Activated B cell treated with CpG ODN at 0.5 μM for 24 hours (primary cell): ENCODE measurements at regions not wholly inside any gene's neighbourhood (a gene's known extent, or its start where the extent isn't known, plus 50 kb on each side); places are given as distances from the start of the nearest gene placed in this dataset.

ENCODE experiments used
- ATAC-seq: fragments of 200-7000 bp; cut with Tn5 transposase; one replicate; pipeline ENCODE4 v1.10.0; 2021; ENCODE audit warnings: low read depth, mild to moderate bottlenecking, moderate library complexity
- CTCF ChIA-PET: fragments of 350-600 bp; sonication (Branson Sonifier 250); formaldehyde crosslinking; loops from one replicate; lab custom pipeline; 2021; ENCODE audit warnings: antibody characterized with exemption; lab: Charles Lee
- POLR2A ChIA-PET: fragments of 350-600 bp; sonication (Branson Sonifier 250); formaldehyde crosslinking; loops from one replicate; lab custom pipeline; 2021; ENCODE audit warnings: antibody characterized with exemption; lab: Charles Lee
- DNase-seq: peaks from one replicate; pipeline ENCODE4 v3.0.0; 2022
- H3K27ac Mint-ChIP-seq: one replicate; pipeline ENCODE4 v1.8.0; 2020; ENCODE audit warnings: mixed read lengths
- H3K27me3 Mint-ChIP-seq: one replicate; pipeline ENCODE4 v1.8.0; 2021; ENCODE audit warnings: mixed read lengths
- H3K36me3 Mint-ChIP-seq: one replicate; pipeline ENCODE4 v1.8.0; 2021; ENCODE audit warnings: low read depth, mixed read lengths
- H3K4me1 Mint-ChIP-seq: one replicate; pipeline ENCODE4 v1.8.0; 2021; ENCODE audit warnings: mixed read lengths
- H3K4me3 Mint-ChIP-seq: one replicate; pipeline ENCODE4 v1.8.0; 2020; ENCODE audit warnings: mild to moderate bottlenecking, mixed read lengths
- H3K9me3 Mint-ChIP-seq: one replicate; pipeline ENCODE4 v1.8.0; 2020; ENCODE audit warnings: mixed read lengths
- intact Hi-C: fragments of 100-400 bp; cut with micrococcal nuclease; formaldehyde crosslinking; loops from one replicate; pipeline ENCODE4 v1.15.1; 2024
- TF ChIP-seq, protein P1 (sequence below): fragments of 200-600 bp; IDR thresholded peaks from one replicate; pipeline ENCODE4 v1.8.0; 2022; ENCODE audit warnings: antibody characterized with exemption, mild to moderate bottlenecking

DNA sequence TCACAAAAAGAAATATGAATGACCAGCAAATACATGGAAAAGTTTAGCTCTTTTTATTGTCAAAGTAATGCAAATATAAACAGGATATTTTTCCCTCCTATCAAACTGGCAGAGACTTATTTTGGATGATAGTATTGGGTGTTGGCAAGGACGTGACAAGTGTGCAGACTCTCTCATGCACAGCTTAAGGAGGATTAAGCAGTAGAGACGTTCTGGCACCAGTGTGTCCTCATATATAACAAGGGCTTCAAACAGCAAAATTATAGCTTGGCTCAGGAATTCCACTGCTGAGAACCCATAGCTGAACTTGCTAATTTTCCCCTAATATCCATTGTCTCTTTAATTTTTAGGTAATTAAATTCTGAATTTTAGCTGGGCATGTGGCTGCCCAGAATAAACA, 114.4 kb downstream of the FAM124B start:
- TF ChIP-seq, protein P1, sequence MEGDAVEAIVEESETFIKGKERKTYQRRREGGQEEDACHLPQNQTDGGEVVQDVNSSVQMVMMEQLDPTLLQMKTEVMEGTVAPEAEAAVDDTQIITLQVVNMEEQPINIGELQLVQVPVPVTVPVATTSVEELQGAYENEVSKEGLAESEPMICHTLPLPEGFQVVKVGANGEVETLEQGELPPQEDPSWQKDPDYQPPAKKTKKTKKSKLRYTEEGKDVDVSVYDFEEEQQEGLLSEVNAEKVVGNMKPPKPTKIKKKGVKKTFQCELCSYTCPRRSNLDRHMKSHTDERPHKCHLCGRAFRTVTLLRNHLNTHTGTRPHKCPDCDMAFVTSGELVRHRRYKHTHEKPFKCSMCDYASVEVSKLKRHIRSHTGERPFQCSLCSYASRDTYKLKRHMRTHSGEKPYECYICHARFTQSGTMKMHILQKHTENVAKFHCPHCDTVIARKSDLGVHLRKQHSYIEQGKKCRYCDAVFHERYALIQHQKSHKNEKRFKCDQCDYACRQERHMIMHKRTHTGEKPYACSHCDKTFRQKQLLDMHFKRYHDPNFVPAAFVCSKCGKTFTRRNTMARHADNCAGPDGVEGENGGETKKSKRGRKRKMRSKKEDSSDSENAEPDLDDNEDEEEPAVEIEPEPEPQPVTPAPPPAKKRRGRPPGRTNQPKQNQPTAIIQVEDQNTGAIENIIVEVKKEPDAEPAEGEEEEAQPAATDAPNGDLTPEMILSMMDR, result no peak
- Mint-ChIP-seq H3K4me3 (no peak overlapping the region), H3K9me3 (no peaks in the 10 kb centered on the region), H3K36me3 (no peaks in the 10 kb centered on the region), H3K27ac (no peak overlapping the region), H3K4me1 (no peaks in the 10 kb centered on the region), H3K27me3 (peaks cover 22% of the 10 kb centered on the region)
- ATAC-seq, result no peak
- intact Hi-C loops, result no loop called here
- CTCF ChIA-PET, result interaction anchor here (0.9 to 6.9 kb wide), 3 partner anchors 295 to 827 kb away, joined by 3 to 210 read pairs (median 134); no protein-coding TSS in a partner anchor
- POLR2A ChIA-PET, result no interaction called here
- no peak for DNase-seq

DNA sequence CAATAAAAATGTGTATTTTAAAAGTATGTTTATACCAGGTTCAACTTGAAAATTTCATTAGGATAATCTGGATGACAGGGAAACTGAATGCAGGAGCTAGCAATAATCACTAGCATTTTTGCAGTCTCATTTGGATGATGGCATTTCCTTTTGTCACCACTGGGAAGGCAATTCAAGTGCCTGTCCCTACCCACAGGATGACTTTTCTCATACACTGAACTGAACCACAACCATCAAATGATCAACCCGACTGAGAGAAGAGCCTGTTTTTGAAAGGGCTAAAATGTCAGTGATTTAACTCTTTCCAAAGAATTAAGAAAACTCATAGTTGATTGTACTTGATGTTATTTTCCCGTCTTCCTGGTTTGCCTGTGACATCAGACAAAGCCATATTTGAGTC, 115.0 kb downstream of the FAM124B start:
- intact Hi-C loops, result no loop called here
- Mint-ChIP-seq H3K36me3 (no peaks in the 10 kb centered on the region), H3K4me3 (no peak overlapping the region), H3K27me3 (peaks cover 28% of the 10 kb centered on the region), H3K4me1 (no peaks in the 10 kb centered on the region), H3K9me3 (no peaks in the 10 kb centered on the region), H3K27ac (no peak overlapping the region)
- DNase-seq (no peak), ATAC-seq (no peak)
- POLR2A ChIA-PET, result no interaction called here
- TF ChIP-seq, protein P1, result no peak
- CTCF ChIA-PET, result interaction anchor here (0.6 to 6.9 kb wide), 4 partner anchors 68 to 1315 kb away, joined by 5 to 210 read pairs (median 70); no protein-coding TSS in a partner anchor

- Mint-ChIP-seq H3K27ac (no peak overlapping the region), H3K9me3 (no peaks in the 10 kb centered on the region), H3K27me3 (peaks cover 23% of the 10 kb centered on the region), H3K36me3 (no peaks in the 10 kb centered on the region), H3K4me1 (no peaks in the 10 kb centered on the region), H3K4me3 (no peak overlapping the region)
- CTCF ChIA-PET, result interaction anchor here (0.7 to 6.9 kb wide), 16 partner anchors 11 to 1312 kb away, joined by 3 to 210 read pairs (median 6); no protein-coding TSS in a partner anchor
- POLR2A ChIA-PET, result interaction anchor here (1.1 kb wide), 1 partner anchor 291 kb away, joined by 4 read pairs; no protein-coding TSS in a partner anchor
- intact Hi-C loops, result loop anchor here (1.0 to 2.0 kb wide), 7 partner anchors 291 to 1313 kb away; no protein-coding TSS in a partner anchor
- no peak for DNase-seq
- TF ChIP-seq, protein P1, result peak; percentile 58
- ATAC-seq, result no peak
These were observed 117.6 kb downstream of the FAM124B start for GRCh38 chr2:224284134-224284946.

GRCh38 chr2:224283466-224283965, 118.4 kb downstream of the FAM124B start:
- DNase-seq (no peak), ATAC-seq (no peak)
- intact Hi-C loops, result no loop called here
- ChIA-PET CTCF (interaction anchor here (1.0 to 6.9 kb wide), 14 partner anchors 9 to 1312 kb away, joined by 3 to 210 read pairs (median 6); no protein-coding TSS in a partner anchor), POLR2A (no interaction called here)
- no peak overlapping the region for H3K27ac Mint-ChIP-seq
- no peaks in the 10 kb centered on the region for H3K36me3 Mint-ChIP-seq
- H3K4me1 Mint-ChIP-seq, result no peaks in the 10 kb centered on the region
- no peak overlapping the region for H3K4me3 Mint-ChIP-seq
- H3K27me3 Mint-ChIP-seq, result peaks cover 19% of the 10 kb centered on the region
- H3K9me3 Mint-ChIP-seq, result no peaks in the 10 kb centered on the region
- TF ChIP-seq, protein P1, result no peak

GRCh38 chr2:224281374-224281773, 120.5 kb downstream of the FAM124B start:
- Mint-ChIP-seq H3K9me3 (no peaks in the 10 kb centered on the region), H3K4me3 (no peak overlapping the region), H3K36me3 (no peaks in the 10 kb centered on the region), H3K27me3 (peaks cover 19% of the 10 kb centered on the region), H3K27ac (no peak overlapping the region), H3K4me1 (no peaks in the 10 kb centered on the region)
- ChIA-PET CTCF (interaction anchor here (1.3 to 6.9 kb wide), 4 partner anchors 31 to 1309 kb away, joined by 3 to 210 read pairs (median 76); no protein-coding TSS in a partner anchor), POLR2A (no interaction called here)
- intact Hi-C loops, result no loop called here
- DNase-seq (no peak), ATAC-seq (no peak)
- TF ChIP-seq, protein P1, result no peak
